Heart right ventricle (tissue), 16 donors: ENCODE measurements at regions not wholly inside any gene's neighbourhood (a gene's known extent, or its start where the extent isn't known, plus 50 kb on each side); places are given as distances from the start of the nearest gene placed in this dataset.
A peak's percentile ranks its signal among the peaks of the same experiment; 100 is the strongest.

Experiments
- ATAC-seq, 8 donors: fragments of 200-7000 bp; cut with Tn5 transposase; one replicate each; pipeline ENCODE4 v1.9.1; 2020; ENCODE audit warnings: mild to moderate bottlenecking in 8 of 8, moderate library complexity in 8 of 8, moderate number of reproducible peaks in 1 of 8
- DNase-seq, 2 donors: peaks; one replicate each; pipeline ENCODE4 v3.0.0-alpha.2; 2020
- H3K27ac ChIP-seq, 10 donors: fragments of 200-600 bp; sonication (generic) in 2 of 10; one replicate each; pipeline versions ENCODE4 v1.5.0 to v1.8.0; 2020 to 2022; ENCODE audit warnings: mild to moderate bottlenecking in 3 of 10
- H3K27me3 ChIP-seq, 7 donors: fragments of 200-600 bp; one replicate each; pipeline ENCODE4 v1.8.0; 2021 to 2022; ENCODE audit warnings: mild to moderate bottlenecking in 2 of 7
- H3K36me3 ChIP-seq, 9 donors: fragments of 200-600 bp; sonication (generic) in 1 of 9; one replicate each; pipeline versions ENCODE4 v1.5.0 to v1.8.0; 2020 to 2022; ENCODE audit warnings: mild to moderate bottlenecking in 2 of 9
- H3K4me1 ChIP-seq, 9 donors: fragments of 200-600 bp; sonication (generic) in 1 of 9; one replicate each; pipeline versions ENCODE4 v1.5.0 to v1.8.0; 2020 to 2022; ENCODE audit warnings: mild to moderate bottlenecking in 4 of 9
- H3K4me3 ChIP-seq, 10 donors: fragments of 200-600 bp; sonication (generic) in 2 of 10; one replicate each; pipeline versions ENCODE4 v1.5.0 to v1.8.0; 2020 to 2022; ENCODE audit warnings: mild to moderate bottlenecking in 7 of 10, moderate library complexity in 2 of 10
- H3K9me3 ChIP-seq, 11 donors: fragments of 200-600 bp in 10 of 11; sonication (generic) in 2 of 11; one replicate each; pipeline versions ENCODE4 v1.5.0 to v1.8.0; 2013 to 2022; ENCODE audit warnings: mild to moderate bottlenecking in 2 of 11, control low read depth in 1 of 11, moderate library complexity in 1 of 11
- WGBS, 2 donors: extraction: QIAGEN DNeasy Blood & Tissue Kit; methylation state at CpG; one replicate each; pipeline ENCODE4 v1.1.7; 2013; ENCODE audit warnings: inconsistent platforms in 1 of 2; 5-methylcytosine and 5-hydroxymethylcytosine counted together
- intact Hi-C, 10 donors: fragments of 100-400 bp; cut with DNase I; formaldehyde crosslinking; loops; one replicate each; pipeline versions ENCODE4 v1.11.1 to v1.14.2; 2022
- TF ChIP-seq, protein P1 (sequence below), 9 donors: fragments of 200-600 bp; sonication (generic) in 2 of 9; IDR thresholded peaks; one replicate each; pipeline versions ENCODE4 v1.5.0 to v1.8.0; 2021 to 2022; ENCODE audit warnings: antibody characterized with exemption in 9 of 9, mild to moderate bottlenecking in 5 of 9, moderate library complexity in 1 of 9
- donor health status: Arrhythmogenic right ventricular cardiomyopathy.
- donor health status: ischemic (EF 13 %, LVEDD 7.1; RV severe dilation, severe dysfunction).
- donor health status: healthy with polysubstance abuse.
- donor health status: DM: no; HTN: yes; CAD: no.
- donor health status: DM: no; HTN: no; CAD: no.
- donor health status: ischemic (EF 25% LVEDD 6.9; RV normal size, moderate dysfunction).
- donor health status: ischemic (EF 25% LVEDD 5.7; RV mildly dilated, moderate dysfunction).
- donor health status: healthy.
- donor health status: DM: yes; HTN: yes; CAD: no.
- donor health status: Ischemic cardiomyopathy.
- donor health status: ischemic (EF 35%, LVEDD 5.7; RV mildly dilated, moderate dysfunction).
- donor health status: nonischemic (EF 11% LVEDD 7.7; RV severe dilation, severe dysfunction).
- donor health status: DM: yes; HTN: yes; CAD: no.
- donor health status: PGD.
- donor health status: ischemic (EF 29% LVEDD 5.4; RV normal size, mild dysfunction).
- donor health status: nonischemic (EF 23%, LVEDD 6.1; RV moderate dilation, normal function).

GRCh38 chr5:116632890-116633289, 58.3 kb upstream of the SEMA6A start:
- no peaks in the 10 kb centered on the region for H3K4me1 ChIP-seq
- H3K36me3 ChIP-seq: no peaks in the 10 kb centered on the region
- no peak for ATAC-seq
- H3K27me3 ChIP-seq: no peaks in the 10 kb centered on the region
- H3K9me3 ChIP-seq: no peaks in the 10 kb centered on the region
- 73% methylated on average over 4 of the region's 4 CpGs for WGBS, 2 donors
- no peak overlapping the region for H3K27ac ChIP-seq
- intact Hi-C loops: no loop called here
- no peak overlapping the region for H3K4me3 ChIP-seq
- no peak for DNase-seq
- TF ChIP-seq, protein P1, sequence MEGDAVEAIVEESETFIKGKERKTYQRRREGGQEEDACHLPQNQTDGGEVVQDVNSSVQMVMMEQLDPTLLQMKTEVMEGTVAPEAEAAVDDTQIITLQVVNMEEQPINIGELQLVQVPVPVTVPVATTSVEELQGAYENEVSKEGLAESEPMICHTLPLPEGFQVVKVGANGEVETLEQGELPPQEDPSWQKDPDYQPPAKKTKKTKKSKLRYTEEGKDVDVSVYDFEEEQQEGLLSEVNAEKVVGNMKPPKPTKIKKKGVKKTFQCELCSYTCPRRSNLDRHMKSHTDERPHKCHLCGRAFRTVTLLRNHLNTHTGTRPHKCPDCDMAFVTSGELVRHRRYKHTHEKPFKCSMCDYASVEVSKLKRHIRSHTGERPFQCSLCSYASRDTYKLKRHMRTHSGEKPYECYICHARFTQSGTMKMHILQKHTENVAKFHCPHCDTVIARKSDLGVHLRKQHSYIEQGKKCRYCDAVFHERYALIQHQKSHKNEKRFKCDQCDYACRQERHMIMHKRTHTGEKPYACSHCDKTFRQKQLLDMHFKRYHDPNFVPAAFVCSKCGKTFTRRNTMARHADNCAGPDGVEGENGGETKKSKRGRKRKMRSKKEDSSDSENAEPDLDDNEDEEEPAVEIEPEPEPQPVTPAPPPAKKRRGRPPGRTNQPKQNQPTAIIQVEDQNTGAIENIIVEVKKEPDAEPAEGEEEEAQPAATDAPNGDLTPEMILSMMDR (IDR thresholded peaks at IDR 0.05): no peak

GRCh38 chr5:116631147-116631546, 56.5 kb upstream of the SEMA6A start:
- Histone ChIP-seq H3K36me3 (no peaks in the 10 kb centered on the region), H3K4me3 (no peak overlapping the region), H3K27ac (no peak overlapping the region), H3K27me3 (no peaks in the 10 kb centered on the region), H3K9me3 (no peaks in the 10 kb centered on the region), H3K4me1 (peaks cover 0 to 9% (median 6%) of the 10 kb centered on the region in 9 donors)
- DNase-seq (no peak), ATAC-seq (no peak)
- WGBS, 2 donors: 98 to 100% methylated on average over 1 of the region's 1 CpG
- TF ChIP-seq, protein P1 (IDR thresholded peaks at IDR 0.05): no peak
- intact Hi-C loops: no loop called here

DNA sequence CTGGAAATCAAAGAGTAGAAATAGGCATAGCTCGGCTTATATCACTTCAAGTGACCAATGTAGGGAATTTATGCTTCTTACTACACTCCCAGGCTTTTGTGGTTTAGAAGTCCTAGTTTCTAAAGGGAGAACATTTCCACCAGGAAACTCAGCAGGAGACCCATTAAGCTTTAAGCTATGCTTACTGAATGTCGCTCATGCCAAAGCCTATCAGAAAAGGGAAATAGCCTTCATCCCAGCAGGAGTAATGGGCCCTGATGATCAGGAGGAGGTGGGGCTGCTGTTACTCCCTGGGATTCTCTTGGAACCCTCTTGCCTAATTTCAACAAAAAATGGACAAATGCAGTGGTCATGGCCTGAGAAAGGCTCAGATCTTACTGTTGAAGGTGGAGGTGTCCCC, 54.5 kb upstream of the SEMA6A start:
- TF ChIP-seq, protein P1 (IDR thresholded peaks at IDR 0.05): no peak
- H3K36me3 ChIP-seq: no peaks in the 10 kb centered on the region
- no peak overlapping the region for H3K4me3 ChIP-seq
- peaks cover 0 to 19% (median 12%) of the 10 kb centered on the region in 9 donors for H3K4me1 ChIP-seq
- H3K27me3 ChIP-seq: no peaks in the 10 kb centered on the region
- H3K27ac ChIP-seq: no peak overlapping the region
- WGBS, 2 donors: 98 to 100% methylated on average over 2 of the region's 2 CpGs
- no peak for DNase-seq
- no peak for ATAC-seq
- no peaks in the 10 kb centered on the region for H3K9me3 ChIP-seq
- intact Hi-C loops: loop anchor here in 1 of 10 donors (5.0 kb wide), 1 partner anchor 52 kb away; no protein-coding TSS in a partner anchor

DNA sequence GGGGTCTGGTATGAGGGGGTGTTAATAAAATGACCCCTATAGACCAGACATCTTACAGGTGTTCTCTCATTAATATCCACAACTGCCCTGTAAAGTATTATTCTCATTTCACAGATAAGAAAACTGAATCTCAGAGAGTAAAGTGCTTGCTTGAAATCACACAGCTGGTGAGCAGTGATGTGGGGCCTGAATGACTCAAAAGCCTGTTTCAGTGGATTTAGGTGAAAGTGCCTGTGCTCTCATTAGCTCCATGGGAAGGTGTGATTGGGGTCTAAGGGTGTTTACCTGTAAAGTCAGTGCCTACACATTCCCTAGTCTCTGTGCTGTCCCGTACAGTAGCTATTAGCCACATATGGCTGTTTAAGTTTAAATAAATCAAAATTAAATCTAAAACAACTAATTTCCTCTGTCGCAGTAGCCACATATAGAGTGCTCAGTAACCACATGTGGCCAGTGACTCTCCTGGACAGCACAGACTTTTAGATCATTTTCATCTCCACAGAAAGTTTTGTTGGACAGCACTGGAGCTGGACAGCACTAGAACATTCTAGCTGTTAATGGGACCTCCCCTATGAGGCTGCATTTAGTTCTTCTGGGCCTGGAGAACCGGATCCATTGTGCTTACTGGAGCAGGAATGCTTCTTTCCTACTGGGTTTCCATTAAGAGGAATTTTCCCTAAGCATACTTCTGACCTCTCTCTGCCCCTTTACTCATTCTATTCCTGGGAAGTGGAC, 52.5 kb upstream of the SEMA6A start:
- DNase-seq (no peak), ATAC-seq (no peak)
- TF ChIP-seq, protein P1 (IDR thresholded peaks at IDR 0.05): no peak
- intact Hi-C loops: loop anchor here in 1 of 10 donors (5.0 kb wide), 1 partner anchor 50 kb away; no protein-coding TSS in a partner anchor
- no peaks in the 10 kb centered on the region for H3K36me3 ChIP-seq
- H3K9me3 ChIP-seq: no peaks in the 10 kb centered on the region
- WGBS, 2 donors: 95 to 97% methylated on average over 3 of the region's 3 CpGs
- H3K27me3 ChIP-seq: no peaks in the 10 kb centered on the region
- no peak overlapping the region for H3K4me3 ChIP-seq
- peak overlapping the region in 9 of 10 donors; percentile 19 to 80 (median 47) for H3K27ac ChIP-seq
- H3K4me1 ChIP-seq: peaks cover 0 to 19% (median 12%) of the 10 kb centered on the region in 9 donors
